Epithelial cell of proximal tubule (primary cell): ENCODE measurements at regions not wholly inside any gene's neighbourhood (a gene's known extent, or its start where the extent isn't known, plus 50 kb on each side); places are given as distances from the start of the nearest gene placed in this dataset.

Source experiments
- DNase-seq: peaks from one replicate; pipeline ENCODE4 v3.0.0-alpha.2; 2011; ENCODE audit warnings: low read depth
- H3K4me3 ChIP-seq: 2 replicates; pipeline ENCODE4 v1.5.1; 2011; ENCODE audit warnings: low read depth, mild to moderate bottlenecking, low read length
- CTCF ChIP-seq: conservative IDR thresholded peaks from 2 replicates; pipeline ENCODE4 v1.5.1; 2012; ENCODE audit warnings: low read depth, mild to moderate bottlenecking, low read length

- TF ChIP-seq CTCF: no peak
- DNase-seq: no peak
- H3K4me3 ChIP-seq: no peak overlapping the region
These were observed 83.8 kb upstream of the FAM20A start for GRCh38 chr17:68684949-68685357.

GRCh38 chr17:68682903-68683302, 81.7 kb upstream of the FAM20A start:
- DNase-seq: no peak
- TF ChIP-seq CTCF: no peak
- H3K4me3 ChIP-seq: no peak overlapping the region

GRCh38 chr17:68679882-68680281, 78.7 kb upstream of the FAM20A start:
- TF ChIP-seq CTCF: no peak

GRCh38 chr17:68676856-68677255, 75.7 kb upstream of the FAM20A start:
- no peak overlapping the region for H3K4me3 ChIP-seq
- TF ChIP-seq CTCF: no peak
- DNase-seq: no peak

More at GRCh38 chr17:68679882-68680281, 78.7 kb upstream of the FAM20A start:
- DNase-seq: no peak
- H3K4me3 ChIP-seq: no peak overlapping the region

GRCh38 chr17:68675723-68676122, 74.6 kb upstream of the FAM20A start:
- no peak for TF ChIP-seq CTCF
- DNase-seq: no peak
- H3K4me3 ChIP-seq: no peak overlapping the region

GRCh38 chr17:68674029-68674925, 73.1 kb upstream of the FAM20A start:
- no peak overlapping the region for H3K4me3 ChIP-seq
- no peak for TF ChIP-seq CTCF
- DNase-seq: no peak
